Astrocyte of the spinal cord (primary cell): ENCODE measurements at regions not wholly inside any gene's neighbourhood (a gene's known extent, or its start where the extent isn't known, plus 50 kb on each side); places are given as distances from the start of the nearest gene placed in this dataset.
"Not testable (repeated sequence)": the region's sequence is repeated elsewhere in the genome, so short reads cannot be mapped to it uniquely, and the experiment has no call there.

Source experiments
- DNase-seq: peaks from one replicate; pipeline ENCODE4 v3.0.0; 2011; ENCODE audit warnings: low read depth, low spot score
- H3K4me3 ChIP-seq: 2 replicates; pipeline ENCODE4 v1.5.1; 2011; ENCODE audit warnings: low read depth, mild to moderate bottlenecking, low read length, moderate library complexity
- in situ Hi-C: cut with HindIII; loops from 2 replicates; pipeline ENCODE4 v1.10.0; 2017; ENCODE audit warnings: low sequenced_read_pairs
- TF ChIP-seq, protein P1 (sequence below): IDR thresholded peaks from 2 replicates; pipeline ENCODE4 v1.5.1; 2012; ENCODE audit warnings: low read depth, mild to moderate bottlenecking, low read length, inconsistent platforms

DNA sequence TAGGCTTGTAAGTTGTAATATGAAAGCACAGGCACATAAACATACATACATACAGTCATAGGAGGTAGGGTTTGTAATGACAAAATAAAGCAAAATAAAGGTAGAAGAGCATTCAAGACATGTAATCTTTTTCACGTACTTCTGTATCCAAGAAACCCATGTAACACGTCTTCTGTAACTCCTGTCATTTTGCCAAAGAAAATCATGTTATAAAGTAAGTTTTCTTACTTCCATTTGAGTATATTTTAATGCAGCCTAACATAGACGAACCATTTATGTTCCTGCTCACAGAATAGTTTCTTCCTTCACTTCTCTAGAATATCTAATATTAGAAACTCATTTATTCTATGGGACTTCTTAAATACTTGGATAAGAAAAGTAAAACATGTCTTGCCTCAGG, 1884.0 kb upstream of the CELF4 start:
- TF ChIP-seq, protein P1, sequence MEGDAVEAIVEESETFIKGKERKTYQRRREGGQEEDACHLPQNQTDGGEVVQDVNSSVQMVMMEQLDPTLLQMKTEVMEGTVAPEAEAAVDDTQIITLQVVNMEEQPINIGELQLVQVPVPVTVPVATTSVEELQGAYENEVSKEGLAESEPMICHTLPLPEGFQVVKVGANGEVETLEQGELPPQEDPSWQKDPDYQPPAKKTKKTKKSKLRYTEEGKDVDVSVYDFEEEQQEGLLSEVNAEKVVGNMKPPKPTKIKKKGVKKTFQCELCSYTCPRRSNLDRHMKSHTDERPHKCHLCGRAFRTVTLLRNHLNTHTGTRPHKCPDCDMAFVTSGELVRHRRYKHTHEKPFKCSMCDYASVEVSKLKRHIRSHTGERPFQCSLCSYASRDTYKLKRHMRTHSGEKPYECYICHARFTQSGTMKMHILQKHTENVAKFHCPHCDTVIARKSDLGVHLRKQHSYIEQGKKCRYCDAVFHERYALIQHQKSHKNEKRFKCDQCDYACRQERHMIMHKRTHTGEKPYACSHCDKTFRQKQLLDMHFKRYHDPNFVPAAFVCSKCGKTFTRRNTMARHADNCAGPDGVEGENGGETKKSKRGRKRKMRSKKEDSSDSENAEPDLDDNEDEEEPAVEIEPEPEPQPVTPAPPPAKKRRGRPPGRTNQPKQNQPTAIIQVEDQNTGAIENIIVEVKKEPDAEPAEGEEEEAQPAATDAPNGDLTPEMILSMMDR: no peak
- H3K4me3 ChIP-seq: no peak overlapping the region
- no peak for DNase-seq
- in situ Hi-C loops: no loop called here

DNA sequence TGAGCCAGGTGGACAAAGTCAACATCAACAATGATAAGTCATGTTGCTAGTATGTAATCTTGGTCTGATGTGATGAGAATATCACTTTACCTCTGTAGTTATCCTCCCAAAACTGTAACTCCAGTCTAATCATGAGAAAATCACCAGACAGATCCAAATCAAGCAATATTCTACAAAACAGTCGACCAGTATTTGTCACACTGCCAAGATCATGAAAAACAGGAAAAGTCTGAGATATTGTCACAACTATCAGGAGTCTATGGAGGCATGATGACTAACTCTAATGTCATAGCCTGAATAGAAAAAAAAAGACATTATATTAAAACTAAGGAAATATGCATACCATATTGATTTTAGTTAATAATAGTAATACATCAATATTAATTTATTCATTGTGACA, 1883.3 kb upstream of the CELF4 start:
- TF ChIP-seq, protein P1: no peak
- DNase-seq: peak; percentile 27
- in situ Hi-C loops: no loop called here
- no peak overlapping the region for H3K4me3 ChIP-seq

DNA sequence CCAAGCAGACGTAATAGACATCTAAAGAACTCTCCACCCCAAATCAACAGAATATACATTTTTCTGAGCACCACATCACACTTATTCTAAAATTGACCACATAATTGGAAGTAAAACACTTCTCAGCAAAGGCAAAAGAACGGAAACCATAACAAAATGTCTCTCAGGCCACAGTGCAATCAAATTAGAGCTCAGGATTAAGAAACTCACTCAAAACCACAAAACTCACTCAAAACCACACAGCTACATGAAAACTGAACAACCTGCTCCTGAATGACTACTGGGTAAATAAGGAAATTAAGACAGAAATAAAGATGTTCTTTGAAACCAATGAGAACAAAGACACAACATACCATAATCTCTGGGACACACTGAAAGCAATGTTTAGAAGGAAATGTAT, 1879.4 kb upstream of the CELF4 start:
- H3K4me3 ChIP-seq, in situ Hi-C loops, DNase-seq: not testable (repeated sequence)

DNA sequence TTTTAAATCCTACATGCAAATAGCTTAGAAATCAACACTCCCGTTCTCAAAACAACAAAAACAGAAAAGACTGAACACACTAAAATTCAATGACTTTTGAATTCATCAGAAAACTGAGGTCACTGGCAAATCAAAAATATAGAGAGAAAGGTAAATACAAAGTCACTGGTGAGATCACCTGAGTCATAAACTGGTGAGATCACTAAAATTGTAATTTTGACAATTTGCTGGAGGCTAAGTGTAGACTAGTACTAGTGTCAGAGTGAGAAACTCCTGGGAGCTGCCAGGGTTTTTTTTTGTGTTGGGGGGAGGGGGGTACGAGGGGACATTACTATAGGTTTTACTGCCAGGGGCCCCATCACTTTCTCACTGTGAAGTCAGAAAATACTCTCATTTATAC, 1876.0 kb upstream of the CELF4 start:
- DNase-seq: no peak
- in situ Hi-C loops: no loop called here
- TF ChIP-seq, protein P1: no peak

DNA sequence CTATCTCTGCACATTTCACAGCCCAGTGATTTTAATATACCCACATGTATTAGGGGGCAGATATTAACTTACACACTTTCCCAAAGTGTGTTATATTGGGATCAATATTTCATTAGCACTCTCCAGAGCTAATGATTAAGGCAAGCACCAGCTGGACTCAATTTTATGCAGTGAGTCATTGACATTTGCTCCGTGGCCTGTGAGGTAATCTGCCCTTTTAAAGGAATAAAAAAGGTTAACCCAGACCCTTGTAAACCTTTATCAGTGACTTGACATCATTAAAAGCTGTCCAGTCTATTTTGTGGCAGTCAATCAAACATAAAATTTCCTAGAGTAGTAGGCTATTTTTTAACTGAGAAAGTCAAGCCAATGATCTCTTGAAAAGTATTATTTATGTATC, 1870.4 kb upstream of the CELF4 start:
- in situ Hi-C loops: no loop called here

More for the DNA sequence above, 1876.0 kb upstream of the CELF4 start:
- no peak overlapping the region for H3K4me3 ChIP-seq

DNA sequence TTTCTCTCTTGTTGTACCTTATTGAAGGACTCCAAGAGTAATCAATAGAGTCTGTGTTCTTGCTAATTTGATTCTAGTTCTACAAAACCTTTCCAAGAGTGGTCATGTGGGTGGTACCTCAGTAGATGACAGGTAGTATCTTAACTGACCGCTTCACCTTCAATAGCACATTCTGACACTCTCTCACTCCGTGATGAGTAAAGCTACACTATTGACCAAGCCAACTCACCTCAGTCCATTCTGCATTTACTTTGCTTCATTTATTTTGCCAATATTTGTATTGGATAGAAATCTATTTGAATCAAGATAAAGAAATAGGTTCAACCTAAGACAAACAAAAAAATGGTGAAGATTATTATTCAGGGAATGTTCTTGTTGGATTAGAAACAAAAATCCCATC, 1869.6 kb upstream of the CELF4 start:
- H3K4me3 ChIP-seq: no peak overlapping the region
- TF ChIP-seq, protein P1: no peak
- in situ Hi-C loops: no loop called here
- no peak for DNase-seq

More for the DNA sequence above, 1870.4 kb upstream of the CELF4 start:
- H3K4me3 ChIP-seq: no peak overlapping the region
- TF ChIP-seq, protein P1: no peak
- DNase-seq: no peak

DNA sequence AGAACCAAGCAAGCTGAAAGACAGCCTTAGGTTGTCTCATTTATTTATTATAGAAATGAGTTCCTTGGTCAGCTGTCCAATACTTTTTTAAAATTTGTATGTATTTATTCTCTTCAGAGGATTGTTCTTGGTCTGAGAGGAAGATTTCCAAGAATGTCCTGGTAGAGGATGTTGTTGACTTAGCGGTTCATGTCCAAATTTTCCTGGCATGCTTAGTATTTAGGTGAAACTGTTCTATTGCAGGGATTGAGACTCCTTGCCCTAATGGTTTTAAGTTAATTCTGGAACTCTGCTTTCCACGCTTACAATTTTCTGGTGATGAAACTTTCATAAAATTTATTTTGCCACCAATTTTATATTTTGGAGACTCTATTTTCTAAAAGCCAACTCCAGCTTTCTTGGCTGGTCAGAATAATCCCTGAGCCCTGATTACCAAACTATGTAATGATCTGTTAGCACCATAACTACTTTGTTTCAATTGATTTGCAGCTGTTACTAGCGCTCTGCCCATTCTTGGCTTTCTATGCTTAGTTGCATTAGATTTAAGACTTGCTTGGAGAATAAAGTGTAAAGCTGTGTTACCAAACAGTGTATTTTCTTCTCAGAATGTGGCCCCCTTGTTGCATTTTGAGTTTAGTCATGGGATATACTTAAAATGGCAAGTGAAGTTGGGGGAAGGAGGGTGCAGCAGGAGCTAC, 1868.8 kb upstream of the CELF4 start:
- TF ChIP-seq, protein P1: no peak
- in situ Hi-C loops: no loop called here

More for the DNA sequence above, 1868.8 kb upstream of the CELF4 start:
- DNase-seq: no peak
- H3K4me3 ChIP-seq: no peak overlapping the region
